ENCODE measurements at regions not wholly inside any gene's neighbourhood (a gene's known extent, or its start where the extent isn't known, plus 50 kb on each side); places are given as distances from the start of the nearest gene placed in this dataset.

GRCh38 chr18:56306797-56307196, 331.6 kb downstream of the TXNL1 start:
- H4K91ac ChIP-seq (ENCODE audit: insufficient read length, low read depth, low read length) = no peak overlapping the region
- no peak overlapping the region for H3T11ph ChIP-seq (ENCODE audit: low read length)
- H4K8ac ChIP-seq (replicated peaks; ENCODE audit: insufficient read length, low read depth, low read length) = no peak overlapping the region
- H3K9ac ChIP-seq (ENCODE audit: extremely low read depth, insufficient read length, low read length) = no peak overlapping the region
- H2BK15ac ChIP-seq (ENCODE audit: low read depth, low read length) = no peak overlapping the region
- H3K4me1 ChIP-seq (ENCODE audit: insufficient read depth, low read length) = peaks cover 4% of the 10 kb centered on the region; the same call in 1 of the 2 replicates
- no peak for DNase-seq
- no peak overlapping the region for H2BK120ac ChIP-seq (ENCODE audit: low read depth, low read length, poor library complexity, severe bottlenecking)
- H2BK5ac ChIP-seq (ENCODE audit: insufficient read length, low read length) = no peak overlapping the region
- no peaks in the 10 kb centered on the region for H3K9me3 ChIP-seq (ENCODE audit: control insufficient read depth, low read depth, low read length)
- H3K18ac ChIP-seq (ENCODE audit: insufficient read length, low read depth, low read length) = no peak overlapping the region
- H3K23ac ChIP-seq (ENCODE audit: insufficient read length, low read depth, low read length) = no peak overlapping the region
- H2BK20ac ChIP-seq (ENCODE audit: low read depth, low read length, poor library complexity, severe bottlenecking) = no peak overlapping the region
- H2BK12ac ChIP-seq (ENCODE audit: insufficient read length, low read depth, low read length) = no peak overlapping the region
- H3K4ac ChIP-seq (ENCODE audit: low read depth, low read length) = no peak overlapping the region
- Mint-ChIP-seq H3K9me3 (no peaks in the 10 kb centered on the region), H3K27me3 (ENCODE audit: low read depth) (no peaks in the 10 kb centered on the region), H3K4me3 (no peak overlapping the region), H3K4me1 (peaks cover 7 to 12% of the 10 kb centered on the region in 2 experiments), H3K36me3 (ENCODE audit: insufficient read depth in 1 of 3, low read depth in 3 of 3) (no peaks in the 10 kb centered on the region), H3K27ac (no peak overlapping the region)
- no peak overlapping the region for H2AK5ac ChIP-seq (ENCODE audit: insufficient read length, low read length)
- no peak overlapping the region for H2AFZ ChIP-seq (ENCODE audit: low read length)
- no peaks in the 10 kb centered on the region for H4K20me1 ChIP-seq (ENCODE audit: control insufficient read depth, insufficient read depth, insufficient read length)
- H3K4me2 ChIP-seq (ENCODE audit: insufficient read depth, insufficient read length, low read length) = no peak overlapping the region
- H4K5ac ChIP-seq (ENCODE audit: insufficient read length, low read depth, low read length) = no peak overlapping the region
- no peak overlapping the region for H3K27ac ChIP-seq (ENCODE audit: insufficient read length, low read depth, low read length)
- no CpG with 5 or more reads among the region's 1 CpG for WGBS (ENCODE audit: extremely low coverage, insufficient read length, low lambda C conversion rate)
- no peaks in the 10 kb centered on the region for H3K27me3 ChIP-seq (ENCODE audit: insufficient read depth, low read length)
- no peak overlapping the region for H3K14ac ChIP-seq (ENCODE audit: insufficient read depth, low read length)
- no peaks in the 10 kb centered on the region for H3K23me2 ChIP-seq (ENCODE audit: insufficient read length, low read depth, low read length, poor library complexity, severe bottlenecking)
- no peak overlapping the region for H3K56ac ChIP-seq (ENCODE audit: insufficient read length, low read depth, low read length)
- no peaks in the 10 kb centered on the region for H3K79me2 ChIP-seq (ENCODE audit: insufficient read depth, low read length)
- no peak for TF ChIP-seq CTCF (conservative IDR thresholded peaks at IDR 0.05)
- no peaks in the 10 kb centered on the region for H3K79me1 ChIP-seq (ENCODE audit: insufficient read depth, low read depth, low read length, poor library complexity, severe bottlenecking)
